K562 (cell line): ENCODE measurements at regions not wholly inside any gene's neighbourhood (a gene's known extent, or its start where the extent isn't known, plus 50 kb on each side); places are given as distances from the start of the nearest gene placed in this dataset.

ENCODE experiments used
- ATAC-seq: fragments of 200-7000 bp; cut with Tn5 transposase; 3 replicates; pipeline ENCODE4 v1.9.1; 2020; ENCODE audit warnings: moderate library complexity
- BruUV-seq: library from RNA; stranded (reverse); fragments of 400-500 nt; replicated peaks from 2 replicates; lab custom pipeline; 2021; lab: Mats Ljungman, UMichigan
- CTCF ChIA-PET: fragments of 300-600 bp; formaldehyde crosslinking; extraction: SDS; loops from one replicate; lab custom pipeline; 2021; ENCODE audit warnings: low intra/inter-chr PET ratio; lab: Yijun Ruan, JAX
- POLR2A ChIA-PET: fragments of 300-600, 350-650 bp; sonication (Branson Sonifier 250); formaldehyde crosslinking; extraction: SDS; loops from one replicate; lab custom pipeline; 2021; ENCODE audit warnings: antibody characterized with exemption, inconsistent platforms; lab: Yijun Ruan, JAX
- DNase-seq, 4 experiments: peaks; one replicate each; pipeline versions ENCODE4 v3.0.0 to v3.0.0-alpha.2; 2011 to 2018; ENCODE audit warnings: low spot score in 3 of 4, mixed read lengths in 3 of 4; ENCODE audit errors: extremely low read depth in 1 of 4
- FAIRE-seq: peaks from 2 replicates; lab custom pipeline; 2011; peaks lifted over from hg19 to GRCh38; lab: Jason Lieb, UNC
- H2AFZ ChIP-seq: 2 replicates; pipeline ENCODE4 v1.6.0; 2011; ENCODE audit warnings: low read depth, low read length, control low read depth, inconsistent platforms
- H3K27ac ChIP-seq: fragments of 200-600 bp; 3 replicates; pipeline ENCODE4 v1.8.0; 2011; ENCODE audit warnings: low read depth, mild to moderate bottlenecking, control low read depth, inconsistent platforms, low read length, moderate library complexity, mixed read lengths; ENCODE audit errors: extremely low read depth
- H3K27me3 ChIP-seq, 2 experiments: fragments of 300-600 bp in 1 of 2; 2 replicates in 1 of 2; 3 replicates in 1 of 2; pipeline versions ENCODE4 v1.6.0 to v1.8.0; 2011; ENCODE audit warnings: inconsistent platforms in 2 of 2, low read length in 2 of 2, mild to moderate bottlenecking in 1 of 2, mixed read lengths in 1 of 2, moderate library complexity in 1 of 2; ENCODE audit not compliant: control insufficient read depth in 2 of 2, insufficient read depth in 2 of 2
- H3K36me3 ChIP-seq: fragments of 300-600 bp; 3 replicates; pipeline ENCODE4 v1.8.0; 2011; ENCODE audit warnings: mild to moderate bottlenecking, low read length, inconsistent platforms; ENCODE audit not compliant: control insufficient read depth, insufficient read depth
- H3K4me1 ChIP-seq, 2 experiments: fragments of 200-600 bp in 1 of 2; replicated peaks in 1 of 2; 2 replicates in 1 of 2; 3 replicates in 1 of 2; pipeline versions ENCODE4 v1.5.1 to v1.8.0; 2011; ENCODE audit warnings: inconsistent platforms in 2 of 2, low read length in 2 of 2, mild to moderate bottlenecking in 1 of 2, mixed read lengths in 1 of 2, moderate library complexity in 1 of 2; ENCODE audit not compliant: control insufficient read depth in 2 of 2, insufficient read depth in 2 of 2
- H3K4me2 ChIP-seq: 2 replicates; pipeline ENCODE4 v1.6.1; 2011; ENCODE audit warnings: low read length, control low read depth, inconsistent platforms, mixed read lengths; ENCODE audit not compliant: insufficient read depth
- H3K4me3 ChIP-seq: fragments of 200-600 bp; sonication (generic), shearing (Covaris generic); 2 replicates; pipeline ENCODE4 v1.5.1; 2016; ENCODE audit warnings: control low read depth, inconsistent platforms
- H3K79me2 ChIP-seq: fragments of 200-600 bp; 3 replicates; pipeline ENCODE4 v1.8.0; 2011; ENCODE audit warnings: low read length, inconsistent platforms; ENCODE audit not compliant: control insufficient read depth, insufficient read depth
- H3K9ac ChIP-seq, 2 experiments: 2 replicates each; pipeline versions ENCODE4 v1.6.0 to v1.6.1; 2011; ENCODE audit warnings: low read depth in 2 of 2, low read length in 2 of 2, control low read depth in 1 of 2, inconsistent platforms in 1 of 2, mild to moderate bottlenecking in 1 of 2, mixed read lengths in 1 of 2; ENCODE audit not compliant: insufficient read depth in 1 of 2
- H3K9me1 ChIP-seq: one replicate; pipeline ENCODE4 v1.6.0; 2011; ENCODE audit warnings: inconsistent platforms, mild to moderate bottlenecking, low read length, moderate library complexity; ENCODE audit not compliant: control insufficient read depth, insufficient read depth
- H3K9me3 ChIP-seq: replicated peaks from 2 replicates; pipeline ENCODE4 v1.5.1; 2011; ENCODE audit warnings: low read depth, low read length, inconsistent platforms; ENCODE audit not compliant: control insufficient read depth, insufficient read depth
- H4K20me1 ChIP-seq: replicated peaks from 2 replicates; pipeline ENCODE4 v1.6.1; 2011; ENCODE audit warnings: low read length, inconsistent platforms, mixed read lengths; ENCODE audit not compliant: control insufficient read depth, insufficient read depth
- ELK3 ChIP-seq: fragments of 450-650 bp; formaldehyde crosslinking; IDR thresholded peaks from 2 replicates; pipeline ENCODE4 v1.4.0; 2020; ENCODE audit warnings: mild to moderate bottlenecking
- ETS1 ChIP-seq: conservative IDR thresholded peaks from 2 replicates; pipeline ENCODE4 v1.6.1; 2011; ENCODE audit warnings: low read depth, mild to moderate bottlenecking, low read length; ENCODE audit not compliant: control insufficient read depth
- GATA2 ChIP-seq: sonication (generic); formaldehyde crosslinking; IDR thresholded peaks from 2 replicates; pipeline ENCODE4 v1.4.0; 2020; ENCODE audit warnings: mild to moderate bottlenecking, missing genetic modification reagents
- MAZ ChIP-seq, 2 experiments: fragments of 450-650 bp in 1 of 2; sonication (generic) in 1 of 2; formaldehyde crosslinking; IDR thresholded peaks in 1 of 2; conservative IDR thresholded peaks in 1 of 2; 2 replicates each; pipeline versions ENCODE4 v1.4.0 to v1.5.0; 2020; ENCODE audit warnings: mild to moderate bottlenecking in 1 of 2, missing genetic modification reagents in 1 of 2
- RBM14 ChIP-seq: fragments of 200-400 bp; formaldehyde crosslinking; IDR thresholded peaks from 2 replicates; pipeline ENCODE4 v1.6.1; 2018; ENCODE audit warnings: low read depth, mild to moderate bottlenecking, low read length, moderate library complexity, borderline replicate concordance; ENCODE audit not compliant: insufficient read depth
- RBM34 ChIP-seq: fragments of 200-400 bp; formaldehyde crosslinking; IDR thresholded peaks from 2 replicates; pipeline ENCODE4 v1.6.1; 2018; ENCODE audit warnings: low read length, borderline replicate concordance; ENCODE audit not compliant: insufficient read depth
- SMARCE1 ChIP-seq: fragments of 450-650 bp; IDR thresholded peaks from 2 replicates; pipeline ENCODE4 v1.7.1; 2016; ENCODE audit warnings: mild to moderate bottlenecking
- ZC3H8 ChIP-seq: fragments of 450-650 bp; IDR thresholded peaks from 2 replicates; pipeline ENCODE4 v1.6.1; 2017
- ZNF174 ChIP-seq: fragments of 250-450 bp; sonication (Bioruptor Pico); IDR thresholded peaks from 2 replicates; pipeline ENCODE4 v1.4.0; 2020; ENCODE audit warnings: mild to moderate bottlenecking
- ZNF584 ChIP-seq: fragments of 200-800 bp; sonication (Bioruptor generic); IDR thresholded peaks from 2 replicates; pipeline ENCODE4 v1.6.1; 2016; ENCODE audit warnings: low read depth, mild to moderate bottlenecking, missing genetic modification characterization, missing compliant biosample characterization
- WGBS: fragments of 100-300 bp; shearing (Covaris generic); methylation state at CpG from one replicate; pipeline ENCODE4 v1.1.6; 2016; ENCODE audit warnings: low coverage, mixed read lengths; ENCODE audit not compliant: insufficient coverage; ENCODE audit errors: missing lambda C conversion rate; 5-methylcytosine and 5-hydroxymethylcytosine counted together
- in situ Hi-C: fragments of 300-500 bp; cut with MboI; formaldehyde crosslinking; loops from 4 replicates; pipeline ENCODE4 v1.15.0; 2018; ENCODE audit warnings: inconsistent platforms, mixed read lengths
- intact Hi-C: fragments of 100-400 bp; cut with micrococcal nuclease; formaldehyde crosslinking; loops from 2 replicates; pipeline ENCODE4 v1.14.2; 2022

GRCh38 chr15:72859757-72860145 lies 76.2 kb upstream of the ADPGK start:
- Histone ChIP-seq H3K9ac (no peak overlapping the region), H3K4me3 (no peak overlapping the region), H3K9me1 (no peaks in the 10 kb centered on the region), H3K4me1 (no peaks in the 10 kb centered on the region), H3K27ac (no peak overlapping the region), H3K9me3 (no peaks in the 10 kb centered on the region), H3K36me3 (no peaks in the 10 kb centered on the region), H3K79me2 (no peaks in the 10 kb centered on the region), H4K20me1 (0 out of 2 replicates have a peak, but pooled peaks cover 3% of the 10 kb centered on the region), H3K4me2 (no peak overlapping the region), H3K27me3 (peaks cover 2 to 25% of the 10 kb centered on the region in 2 experiments; a peak in 3 of 5 replicates), H2AFZ (no peak overlapping the region)
- BruUV-seq, result no TSS peak
- FAIRE-seq (no peak), ATAC-seq (no peak), DNase-seq (no peak)
- POLR2A ChIA-PET, result no interaction called here
- in situ Hi-C loops, result no loop called here
- intact Hi-C loops, result no loop called here
- CTCF ChIA-PET, result no interaction called here
- TF ChIP-seq ZNF174 (CRISPR knock-in tag) (no peak), MAZ (CRISPR knock-in tag; conservative IDR thresholded peaks at IDR 0.05 in 1 of 2, IDR thresholded peaks at IDR 0.05 in 1 of 2) (no peak), ZC3H8 (no peak), ZNF584 (CRISPR knock-in tag) (no peak), RBM34 (no peak), SMARCE1 (no peak), ELK3 (CRISPR knock-in tag) (no peak), ETS1 (no peak), RBM14 (no peak), GATA2 (CRISPR knock-in tag) (no peak)
- 0% methylated on average over 9 of the region's 9 CpGs for WGBS
